ENCODE measurements at regions not wholly inside any gene's neighbourhood (a gene's known extent, or its start where the extent isn't known, plus 50 kb on each side); places are given as distances from the start of the nearest gene placed in this dataset.
"Not testable (repeated sequence)": the region's sequence is repeated elsewhere in the genome, so short reads cannot be mapped to it uniquely, and the experiment has no call there.

- no peak for DNase-seq (ENCODE audit: low spot score)
Measured at GRCh38 chr7:69515495-69516212, 82.6 kb upstream of the AUTS2 start.

- no peak for DNase-seq (ENCODE audit: low spot score)
Measured at GRCh38 chr7:69516238-69516820, 81.9 kb upstream of the AUTS2 start.

GRCh38 chr7:69517985-69518704 lies 80.1 kb upstream of the AUTS2 start:
- no peak for DNase-seq (ENCODE audit: low spot score)

GRCh38 chr7:69518705-69519077 lies 79.6 kb upstream of the AUTS2 start:
- no peak for DNase-seq (ENCODE audit: low spot score)

- DNase-seq (ENCODE audit: low spot score), result no peak
Measured at GRCh38 chr7:69526570-69526969, 71.7 kb upstream of the AUTS2 start.

GRCh38 chr7:69527706-69528105 lies 70.6 kb upstream of the AUTS2 start:
- DNase-seq (ENCODE audit: low spot score), result no peak

- DNase-seq (ENCODE audit: low spot score), result no peak
Measured at GRCh38 chr7:69531050-69531449, 67.2 kb upstream of the AUTS2 start.

- no peak for DNase-seq (ENCODE audit: low spot score)
Measured at GRCh38 chr7:69534461-69535041, 63.7 kb upstream of the AUTS2 start.

- DNase-seq (ENCODE audit: low spot score), result no peak
Measured at GRCh38 chr7:69537691-69538090, 60.6 kb upstream of the AUTS2 start.

GRCh38 chr7:69539531-69539930 lies 58.7 kb upstream of the AUTS2 start:
- no peak for DNase-seq (ENCODE audit: low spot score)

- peak; percentile 26 for DNase-seq (ENCODE audit: low spot score)
Measured at GRCh38 chr7:69540287-69540686, 58.0 kb upstream of the AUTS2 start.

- DNase-seq (ENCODE audit: low spot score), result not testable (repeated sequence)
Measured at GRCh38 chr7:69541779-69542432, 56.4 kb upstream of the AUTS2 start.

- DNase-seq (ENCODE audit: low spot score), result no peak
Measured at GRCh38 chr7:69545175-69545574, 53.1 kb upstream of the AUTS2 start.
